ENCODE measurements at regions not wholly inside any gene's neighbourhood (a gene's known extent, or its start where the extent isn't known, plus 50 kb on each side); places are given as distances from the start of the nearest gene placed in this dataset.

- TF ChIP-seq, protein P1, sequence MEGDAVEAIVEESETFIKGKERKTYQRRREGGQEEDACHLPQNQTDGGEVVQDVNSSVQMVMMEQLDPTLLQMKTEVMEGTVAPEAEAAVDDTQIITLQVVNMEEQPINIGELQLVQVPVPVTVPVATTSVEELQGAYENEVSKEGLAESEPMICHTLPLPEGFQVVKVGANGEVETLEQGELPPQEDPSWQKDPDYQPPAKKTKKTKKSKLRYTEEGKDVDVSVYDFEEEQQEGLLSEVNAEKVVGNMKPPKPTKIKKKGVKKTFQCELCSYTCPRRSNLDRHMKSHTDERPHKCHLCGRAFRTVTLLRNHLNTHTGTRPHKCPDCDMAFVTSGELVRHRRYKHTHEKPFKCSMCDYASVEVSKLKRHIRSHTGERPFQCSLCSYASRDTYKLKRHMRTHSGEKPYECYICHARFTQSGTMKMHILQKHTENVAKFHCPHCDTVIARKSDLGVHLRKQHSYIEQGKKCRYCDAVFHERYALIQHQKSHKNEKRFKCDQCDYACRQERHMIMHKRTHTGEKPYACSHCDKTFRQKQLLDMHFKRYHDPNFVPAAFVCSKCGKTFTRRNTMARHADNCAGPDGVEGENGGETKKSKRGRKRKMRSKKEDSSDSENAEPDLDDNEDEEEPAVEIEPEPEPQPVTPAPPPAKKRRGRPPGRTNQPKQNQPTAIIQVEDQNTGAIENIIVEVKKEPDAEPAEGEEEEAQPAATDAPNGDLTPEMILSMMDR (IDR thresholded peaks at IDR 0.05 in 2 of 3, conservative IDR thresholded peaks at IDR 0.05 in 1 of 3; ENCODE audit: borderline replicate concordance in 1 of 3, insufficient read depth in 1 of 3, low read depth in 2 of 3, low read length in 2 of 3): no peak
- TF ChIP-seq CBX3 (IDR thresholded peaks at IDR 0.05; ENCODE audit: low read depth) (no peak), EZH2phosphoT487 (IDR thresholded peaks at IDR 0.05; ENCODE audit: borderline replicate concordance) (no peak), REST (IDR thresholded peaks at IDR 0.05; ENCODE audit: low read depth) (no peak), YY1 (IDR thresholded peaks at IDR 0.05; ENCODE audit: extremely low read depth, insufficient replicate concordance, low read depth, low read length) (no peak), ELF1 (IDR thresholded peaks at IDR 0.05; ENCODE audit: borderline replicate concordance, low read depth) (no peak), SP1 (IDR thresholded peaks at IDR 0.05; ENCODE audit: low read depth) (no peak)
Observed at GRCh38 chr22:23438216-23438615, 141.9 kb downstream of the IGLL1 start (continued).

- Histone ChIP-seq H3K9ac (ENCODE audit: low read length) (no peak overlapping the region), H3K4me1 (ENCODE audit: control insufficient read depth in 1 of 2, insufficient read depth in 2 of 2, low read length in 2 of 2) (peaks cover 3 to 4% of the 10 kb centered on the region in 2 experiments; a peak in 3 of 4 replicates), H3K9me3 (ENCODE audit: control insufficient read depth in 1 of 2, insufficient read depth in 1 of 2, low read depth in 1 of 2, low read length in 2 of 2) (no peaks in the 10 kb centered on the region), H4K20me1 (ENCODE audit: insufficient read depth) (no peaks in the 10 kb centered on the region), H3K4me2 (ENCODE audit: low read length) (no peak overlapping the region), H3K9me2 (ENCODE audit: insufficient read depth) (no peaks in the 10 kb centered on the region), H3K27me3 (ENCODE audit: insufficient read depth, low read length) (no peaks in the 10 kb centered on the region), H3K27ac (ENCODE audit: low read depth, low read length) (no peak overlapping the region), H3K79me2 (ENCODE audit: insufficient read depth, low read length) (no peaks in the 10 kb centered on the region), H3K36me3 (ENCODE audit: control insufficient read depth in 1 of 2, insufficient read depth in 2 of 2, low read length in 2 of 2) (no peaks in the 10 kb centered on the region), H2AFZ (ENCODE audit: low read depth, low read length, poor library complexity, severe bottlenecking) (no peak overlapping the region), H3K4me3 (replicated peaks in 1 of 2; ENCODE audit: low read depth in 1 of 2, low read length in 2 of 2) (no peak overlapping the region)
- ATAC-seq (no peak), DNase-seq (ENCODE audit: low read depth, low spot score) (no peak)
- BruUV-seq (replicated peaks): no TSS peak
- CTCF ChIA-PET: no interaction called here
- intact Hi-C loops (cut with micrococcal nuclease): no loop called here
- RAD21 ChIA-PET (ENCODE audit: low non-redundant PET in 1 of 2, low total read pairs in 2 of 2, uncharacterized antibody in 2 of 2, unreplicated experiment in 2 of 2): no interaction called here
- POLR2A ChIA-PET: no interaction called here
- no peak for TF ChIP-seq SP1 (IDR thresholded peaks at IDR 0.05; ENCODE audit: low read depth)
- TF ChIP-seq SIN3A (IDR thresholded peaks at IDR 0.05; ENCODE audit: low read depth): no peak
- no peak for TF ChIP-seq EGR1 (IDR thresholded peaks at IDR 0.05; ENCODE audit: low read depth)
- no peak for TF ChIP-seq REST (IDR thresholded peaks at IDR 0.05; ENCODE audit: low read depth)
- TF ChIP-seq, protein P1 (IDR thresholded peaks at IDR 0.05 in 2 of 3, conservative IDR thresholded peaks at IDR 0.05 in 1 of 3; ENCODE audit: borderline replicate concordance in 1 of 3, insufficient read depth in 1 of 3, low read depth in 2 of 3, low read length in 2 of 3): no peak
- TF ChIP-seq RAD21 (IDR thresholded peaks at IDR 0.05; ENCODE audit: low read depth): no peak
- TF ChIP-seq YY1 (IDR thresholded peaks at IDR 0.05; ENCODE audit: extremely low read depth, insufficient replicate concordance, low read depth, low read length): no peak
- TF ChIP-seq, protein P2, sequence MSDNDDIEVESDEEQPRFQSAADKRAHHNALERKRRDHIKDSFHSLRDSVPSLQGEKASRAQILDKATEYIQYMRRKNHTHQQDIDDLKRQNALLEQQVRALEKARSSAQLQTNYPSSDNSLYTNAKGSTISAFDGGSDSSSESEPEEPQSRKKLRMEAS (IDR thresholded peaks at IDR 0.05): no peak
- no peak for TF ChIP-seq ZNF274 (IDR thresholded peaks at IDR 0.05; ENCODE audit: low read depth, low read length)
Observed at GRCh38 chr22:23437779-23438178, 142.3 kb downstream of the IGLL1 start.
